Stomach (tissue), 8 donors: ENCODE measurements at regions not wholly inside any gene's neighbourhood (a gene's known extent, or its start where the extent isn't known, plus 50 kb on each side); places are given as distances from the start of the nearest gene placed in this dataset.

Experiments
- DNase-seq, 2 donors: peaks; one replicate each; pipeline versions ENCODE4 v3.0.0 to v3.0.0-alpha.2; 2013 to 2019
- H3K27ac ChIP-seq, 5 donors: fragments of 200-600 bp in 4 of 5; sonication (generic) in 4 of 5; one replicate each; pipeline ENCODE4 v1.5.1; 2013 to 2019; ENCODE audit warnings: mild to moderate bottlenecking in 1 of 5, moderate library complexity in 1 of 5
- H3K27me3 ChIP-seq, 3 donors: fragments of 200-600 bp; sonication (generic); one replicate each; pipeline ENCODE4 v1.5.1; 2017 to 2019; ENCODE audit warnings: mixed run types in 1 of 3
- H3K36me3 ChIP-seq, 4 donors: fragments of 200-600 bp; sonication (generic); 1 replicate in 3 of 4; 2 replicates in 1 of 4; pipeline ENCODE4 v1.5.1; 2016 to 2019
- H3K4me1 ChIP-seq, 4 donors: fragments of 200-600 bp; sonication (generic); one replicate each; pipeline ENCODE4 v1.5.1; 2016 to 2019
- H3K4me3 ChIP-seq, 4 donors: fragments of 200-600 bp; sonication (generic) in 3 of 4; one replicate each; pipeline ENCODE4 v1.5.1; 2016 to 2019; ENCODE audit warnings: mild to moderate bottlenecking in 1 of 4
- H3K9me3 ChIP-seq, 4 donors: fragments of 200-600 bp; sonication (generic); one replicate each; pipeline ENCODE4 v1.5.1; 2016 to 2019
- EP300 ChIP-seq: sonication (generic); formaldehyde crosslinking; IDR thresholded peaks from one replicate; pipeline ENCODE4 v1.6.1; 2017; ENCODE audit warnings: antibody characterized with exemption
- POLR2A ChIP-seq, 4 donors: fragments of 450-650 bp; IDR thresholded peaks; one replicate each; pipeline ENCODE4 v1.6.1; 2016; ENCODE audit warnings: antibody characterized with exemption in 4 of 4, control low read depth in 2 of 4, mild to moderate bottlenecking in 1 of 4, moderate library complexity in 1 of 4
- POLR2AphosphoS5 ChIP-seq, 3 donors: sonication (generic); formaldehyde crosslinking; IDR thresholded peaks; one replicate each; pipeline ENCODE4 v1.6.1; 2016; ENCODE audit warnings: antibody characterized with exemption in 3 of 3
- whole genome bisulfite sequencing, 5 donors: extraction: QIAGEN DNeasy Blood & Tissue Kit in 3 of 5; methylation state at CpG; one replicate each; pipeline versions ENCODE4 v1.1.5 to v1.1.7; 2013 to 2018; 5-methylcytosine and 5-hydroxymethylcytosine counted together
- intact Hi-C: fragments of 100-400 bp; cut with DNase I; formaldehyde crosslinking; loops from one replicate; pipeline ENCODE4 v1.15.1; 2023; ENCODE audit warnings: low total_unique reads
- TF ChIP-seq, protein P1 (sequence below), 7 experiments: fragments of 450-650 bp in 4 of 7; fragments of 200-600 bp in 3 of 7; sonication (generic) in 3 of 7; IDR thresholded peaks; one replicate each; pipeline ENCODE4 v1.5.1; 2016 to 2019; ENCODE audit warnings: antibody characterized with exemption in 7 of 7, control low read depth in 2 of 7, mild to moderate bottlenecking in 1 of 7
- donor health status: healthy with polysubstance abuse.
- donor health status: Bipolar disorder and iron deficiency.
- donor health status: healthy.

DNA sequence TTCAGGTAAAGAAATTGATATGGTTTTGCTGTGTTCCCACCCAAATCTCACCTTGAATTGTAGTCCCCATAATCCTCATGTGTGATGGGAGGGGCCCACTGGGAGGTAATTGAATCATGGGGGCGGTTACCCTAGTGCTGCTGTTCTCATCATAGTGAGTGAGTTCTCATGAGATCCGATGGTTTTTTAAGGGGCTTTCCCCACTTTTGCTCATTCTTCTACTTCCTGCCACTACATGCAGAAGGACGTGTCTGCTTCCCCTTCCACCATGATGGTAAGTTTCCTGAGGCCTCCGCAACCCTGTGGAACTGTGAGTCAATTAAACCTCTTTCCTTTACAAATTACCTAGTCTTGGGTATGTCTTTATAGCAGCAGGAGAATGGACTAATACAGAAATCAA is 69.3 kb downstream of the MIS18A start:
- WGBS, 5 donors, result 75 to 88% (median 78%) methylated on average over 4 of the region's 4 CpGs

DNA sequence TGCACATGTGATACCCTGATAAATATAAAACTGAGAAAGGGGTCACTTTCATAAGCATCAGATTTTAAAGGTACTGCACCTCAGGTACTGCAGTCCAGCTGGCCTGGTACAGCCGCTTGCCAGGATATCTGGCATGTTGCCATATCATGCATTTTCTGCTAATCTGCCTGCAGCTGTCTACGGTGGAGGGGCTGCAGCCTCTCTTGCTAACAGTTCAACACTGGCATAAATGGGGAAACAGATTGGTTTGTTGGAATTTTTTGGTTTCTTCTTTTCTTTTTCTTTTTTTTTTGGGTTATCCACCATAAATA is 71.5 kb downstream of the MIS18A start:
- TF ChIP-seq EP300, result no peak
- no peak for TF ChIP-seq POLR2AphosphoS5 (IDR thresholded peaks at IDR 0.05)
- TF ChIP-seq POLR2A (IDR thresholded peaks at IDR 0.05), result no peak
- TF ChIP-seq, protein P1, sequence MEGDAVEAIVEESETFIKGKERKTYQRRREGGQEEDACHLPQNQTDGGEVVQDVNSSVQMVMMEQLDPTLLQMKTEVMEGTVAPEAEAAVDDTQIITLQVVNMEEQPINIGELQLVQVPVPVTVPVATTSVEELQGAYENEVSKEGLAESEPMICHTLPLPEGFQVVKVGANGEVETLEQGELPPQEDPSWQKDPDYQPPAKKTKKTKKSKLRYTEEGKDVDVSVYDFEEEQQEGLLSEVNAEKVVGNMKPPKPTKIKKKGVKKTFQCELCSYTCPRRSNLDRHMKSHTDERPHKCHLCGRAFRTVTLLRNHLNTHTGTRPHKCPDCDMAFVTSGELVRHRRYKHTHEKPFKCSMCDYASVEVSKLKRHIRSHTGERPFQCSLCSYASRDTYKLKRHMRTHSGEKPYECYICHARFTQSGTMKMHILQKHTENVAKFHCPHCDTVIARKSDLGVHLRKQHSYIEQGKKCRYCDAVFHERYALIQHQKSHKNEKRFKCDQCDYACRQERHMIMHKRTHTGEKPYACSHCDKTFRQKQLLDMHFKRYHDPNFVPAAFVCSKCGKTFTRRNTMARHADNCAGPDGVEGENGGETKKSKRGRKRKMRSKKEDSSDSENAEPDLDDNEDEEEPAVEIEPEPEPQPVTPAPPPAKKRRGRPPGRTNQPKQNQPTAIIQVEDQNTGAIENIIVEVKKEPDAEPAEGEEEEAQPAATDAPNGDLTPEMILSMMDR (IDR thresholded peaks at IDR 0.05), result no peak
- intact Hi-C loops, result no loop called here
- H3K4me1 ChIP-seq, result peaks cover 0 to 10% (median 0%) of the 10 kb centered on the region in 4 donors
- WGBS, 5 donors, result 7 to 28% (median 23%) methylated on average over 2 of the region's 2 CpGs
- no peaks in the 10 kb centered on the region for H3K27me3 ChIP-seq
- no peak overlapping the region for H3K4me3 ChIP-seq
- DNase-seq, result peak in 1 of 2 donors; percentile 57
- no peaks in the 10 kb centered on the region for H3K36me3 ChIP-seq
- H3K27ac ChIP-seq, result no peak overlapping the region
- no peaks in the 10 kb centered on the region for H3K9me3 ChIP-seq

More for the DNA sequence above, 69.3 kb downstream of the MIS18A start:
- Histone ChIP-seq H3K4me1 (peaks cover 0 to 10% (median 0%) of the 10 kb centered on the region in 4 donors), H3K36me3 (no peaks in the 10 kb centered on the region), H3K27ac (no peak overlapping the region), H3K9me3 (no peaks in the 10 kb centered on the region), H3K27me3 (no peaks in the 10 kb centered on the region), H3K4me3 (no peak overlapping the region)
- no peak for DNase-seq
- TF ChIP-seq POLR2AphosphoS5 (IDR thresholded peaks at IDR 0.05) (no peak), EP300 (no peak), POLR2A (IDR thresholded peaks at IDR 0.05) (no peak)
- TF ChIP-seq, protein P1 (IDR thresholded peaks at IDR 0.05), result no peak
- intact Hi-C loops, result no loop called here

- Histone ChIP-seq H3K27ac (no peak overlapping the region), H3K9me3 (no peaks in the 10 kb centered on the region), H3K4me3 (no peak overlapping the region), H3K36me3 (no peaks in the 10 kb centered on the region), H3K27me3 (no peaks in the 10 kb centered on the region), H3K4me1 (peaks cover 0 to 10% (median 0%) of the 10 kb centered on the region in 4 donors)
- no peak for DNase-seq
- no peak for TF ChIP-seq EP300
- no peak for TF ChIP-seq POLR2A (IDR thresholded peaks at IDR 0.05)
- TF ChIP-seq POLR2AphosphoS5 (IDR thresholded peaks at IDR 0.05), result no peak
- TF ChIP-seq, protein P1 (IDR thresholded peaks at IDR 0.05), result no peak
- intact Hi-C loops, result no loop called here
- WGBS, 5 donors, result 64 to 70% (median 68%) methylated on average over 16 of the region's 16 CpGs
Observed at GRCh38 chr21:32206631-32207405, 72.0 kb downstream of the MIS18A start.

DNA sequence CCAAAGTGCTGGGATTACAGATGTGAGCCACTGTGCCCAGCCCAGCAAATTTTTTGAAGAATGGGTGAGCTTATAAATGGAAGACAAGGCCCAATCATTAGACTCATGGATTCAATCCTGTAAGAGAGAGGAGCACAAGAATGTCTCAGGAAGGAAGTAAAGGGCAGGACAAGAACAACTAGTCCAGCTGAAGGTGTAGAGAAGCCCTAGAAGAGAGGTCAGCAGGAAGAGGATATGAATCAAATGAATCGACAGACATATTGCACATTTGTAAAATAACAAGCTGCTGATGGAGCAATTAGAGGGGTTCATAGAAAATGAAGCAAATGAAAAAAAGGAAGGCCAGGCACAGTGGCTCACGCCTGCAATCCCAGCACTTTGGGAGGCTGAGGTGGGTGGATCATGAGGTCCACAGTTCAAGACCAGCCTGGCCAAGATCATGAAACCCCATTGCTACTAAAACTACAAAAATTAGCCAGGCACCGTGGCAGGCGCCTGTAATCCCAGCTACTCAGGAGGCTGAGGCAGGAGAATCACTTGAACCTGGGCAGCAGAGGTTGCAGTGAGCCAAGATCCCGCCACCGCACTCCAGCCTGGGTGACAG is 74.9 kb downstream of the MIS18A start:
- no peaks in the 10 kb centered on the region for H3K27me3 ChIP-seq
- TF ChIP-seq POLR2A (IDR thresholded peaks at IDR 0.05), result no peak
- TF ChIP-seq EP300, result no peak
- no peak for TF ChIP-seq POLR2AphosphoS5 (IDR thresholded peaks at IDR 0.05)
- TF ChIP-seq, protein P1 (IDR thresholded peaks at IDR 0.05), result no peak
- intact Hi-C loops, result no loop called here

More for the DNA sequence above, 74.9 kb downstream of the MIS18A start:
- H3K4me3 ChIP-seq, result no peak overlapping the region
- no peak overlapping the region for H3K27ac ChIP-seq
- DNase-seq, result no peak
- no peaks in the 10 kb centered on the region for H3K36me3 ChIP-seq
- WGBS, 5 donors, result 90 to 95% (median 92%) methylated on average over 6 of the region's 6 CpGs
- peaks cover 0 to 10% (median 0%) of the 10 kb centered on the region in 4 donors for H3K4me1 ChIP-seq
- H3K9me3 ChIP-seq, result no peaks in the 10 kb centered on the region
